Lower lobe of right lung (tissue), 2 donors: ENCODE measurements at regions not wholly inside any gene's neighbourhood (a gene's known extent, or its start where the extent isn't known, plus 50 kb on each side); places are given as distances from the start of the nearest gene placed in this dataset.
"Not testable (repeated sequence)": the region's sequence is repeated elsewhere in the genome, so short reads cannot be mapped to it uniquely, and the experiment has no call there.

ENCODE experiments used
- ATAC-seq, 2 donors: fragments of 200-7000 bp; cut with Tn5 transposase; one replicate each; pipeline ENCODE4 v1.9.1; 2020 to 2022; ENCODE audit warnings: mild to moderate bottlenecking in 2 of 2, moderate library complexity in 2 of 2
- DNase-seq: peaks from one replicate; pipeline ENCODE4 v3.0.0-alpha.2; 2020
- H3K27ac ChIP-seq: fragments of 200-600 bp; one replicate; pipeline ENCODE4 v1.8.0; 2022
- H3K27me3 ChIP-seq: fragments of 200-600 bp; one replicate; pipeline ENCODE4 v1.8.0; 2022; ENCODE audit warnings: low read depth
- H3K36me3 ChIP-seq: fragments of 200-600 bp; one replicate; pipeline ENCODE4 v1.8.0; 2022; ENCODE audit warnings: mild to moderate bottlenecking
- H3K4me1 ChIP-seq: fragments of 200-600 bp; one replicate; pipeline ENCODE4 v1.8.0; 2022
- H3K4me3 ChIP-seq: fragments of 200-600 bp; one replicate; pipeline ENCODE4 v1.8.0; 2022; ENCODE audit warnings: mild to moderate bottlenecking
- H3K9me3 ChIP-seq: fragments of 200-600 bp; one replicate; pipeline ENCODE4 v1.8.0; 2022
- CTCF ChIP-seq: fragments of 200-600 bp; IDR thresholded peaks from one replicate; pipeline ENCODE4 v1.8.0; 2022; ENCODE audit warnings: antibody characterized with exemption, mild to moderate bottlenecking
- intact Hi-C: fragments of 100-400 bp; cut with DNase I; formaldehyde crosslinking; loops from one replicate; pipeline ENCODE4 v1.11.0; 2022
- donor health status: DM: no; HTN: yes; CAD: no; lungs with severe emphysema.

- Histone ChIP-seq H3K4me1 (no peaks in the 10 kb centered on the region), H3K36me3 (peaks cover 78% of the 10 kb centered on the region), H3K27ac (no peak overlapping the region), H3K27me3 (no peaks in the 10 kb centered on the region), H3K4me3 (no peak overlapping the region), H3K9me3 (no peaks in the 10 kb centered on the region)
- DNase-seq (no peak), ATAC-seq (no peak)
- intact Hi-C loops, result no loop called here
- no peak for TF ChIP-seq CTCF
Measured at GRCh38 chr7:35900651-35901050, 99.8 kb downstream of the SEPTIN7 start.

- H3K36me3 ChIP-seq, result peaks cover 48% of the 10 kb centered on the region
- TF ChIP-seq CTCF, result no peak
- no peaks in the 10 kb centered on the region for H3K27me3 ChIP-seq
- ATAC-seq (no peak), DNase-seq (no peak)
- H3K4me3 ChIP-seq, result no peak overlapping the region
- no peaks in the 10 kb centered on the region for H3K9me3 ChIP-seq
- H3K27ac ChIP-seq, result no peak overlapping the region
- intact Hi-C loops, result loop anchor here (5.0 kb wide), 1 partner anchor 193 kb away; no protein-coding TSS in a partner anchor
- H3K4me1 ChIP-seq, result no peaks in the 10 kb centered on the region
Measured at GRCh38 chr7:35905555-35905954, 104.7 kb downstream of the SEPTIN7 start.

- DNase-seq (no peak), ATAC-seq (peak; percentile 93)
- Histone ChIP-seq H3K9me3 (no peaks in the 10 kb centered on the region), H3K27me3 (no peaks in the 10 kb centered on the region), H3K4me1 (no peaks in the 10 kb centered on the region), H3K27ac (no peak overlapping the region), H3K36me3 (peaks cover 42% of the 10 kb centered on the region), H3K4me3 (no peak overlapping the region)
- peak; percentile 89 for TF ChIP-seq CTCF
- intact Hi-C loops, result loop anchor here (5.0 kb wide), 1 partner anchor 194 kb away; no protein-coding TSS in a partner anchor
Measured at GRCh38 chr7:35906191-35906908, 105.5 kb downstream of the SEPTIN7 start.

- H3K9me3 ChIP-seq, result no peaks in the 10 kb centered on the region
- H3K27ac ChIP-seq, result no peak overlapping the region
- intact Hi-C loops, result loop anchor here (5.0 kb wide), 1 partner anchor 196 kb away; no protein-coding TSS in a partner anchor
- H3K27me3 ChIP-seq, result no peaks in the 10 kb centered on the region
- H3K4me1 ChIP-seq, result no peaks in the 10 kb centered on the region
- ATAC-seq (no peak), DNase-seq (no peak)
- no peak for TF ChIP-seq CTCF
- no peak overlapping the region for H3K4me3 ChIP-seq
- peaks cover 24% of the 10 kb centered on the region for H3K36me3 ChIP-seq
Measured at GRCh38 chr7:35908331-35909216, 107.7 kb downstream of the SEPTIN7 start.

GRCh38 chr7:35909870-35910357, 109.1 kb downstream of the SEPTIN7 start:
- DNase-seq (no peak), ATAC-seq (no peak)
- Histone ChIP-seq H3K4me3 (no peak overlapping the region), H3K36me3 (peaks cover 10% of the 10 kb centered on the region), H3K4me1 (no peaks in the 10 kb centered on the region), H3K9me3 (no peaks in the 10 kb centered on the region), H3K27ac (no peak overlapping the region), H3K27me3 (no peaks in the 10 kb centered on the region)
- intact Hi-C loops, result loop anchor here (5.0 to 10.0 kb wide), 2 partner anchors 65 to 198 kb away; no protein-coding TSS in a partner anchor
- no peak for TF ChIP-seq CTCF

- H3K4me3 ChIP-seq, DNase-seq: not testable (repeated sequence)
- intact Hi-C loops, result loop anchor here (10.0 kb wide), 1 partner anchor 64 kb away; no protein-coding TSS in a partner anchor
Measured at GRCh38 chr7:35910621-35911020, 109.8 kb downstream of the SEPTIN7 start.

GRCh38 chr7:35913350-35913749, 112.5 kb downstream of the SEPTIN7 start:
- not testable (repeated sequence) for DNase-seq, H3K9me3 ChIP-seq, H3K4me1 ChIP-seq, ATAC-seq, H3K4me3 ChIP-seq, H3K27ac ChIP-seq, H3K27me3 ChIP-seq, H3K36me3 ChIP-seq
- intact Hi-C loops, result loop anchor here (10.0 kb wide), 1 partner anchor 61 kb away; no protein-coding TSS in a partner anchor

More at GRCh38 chr7:35910621-35911020, 109.8 kb downstream of the SEPTIN7 start:
- H3K36me3 ChIP-seq, H3K27me3 ChIP-seq, H3K4me1 ChIP-seq, H3K27ac ChIP-seq, H3K9me3 ChIP-seq, ATAC-seq: not testable (repeated sequence)

- DNase-seq, result not testable (repeated sequence)
Measured at GRCh38 chr7:35914214-35914613, 113.4 kb downstream of the SEPTIN7 start.

More at GRCh38 chr7:35914214-35914613, 113.4 kb downstream of the SEPTIN7 start:
- H3K27me3 ChIP-seq, ATAC-seq, H3K9me3 ChIP-seq, H3K4me1 ChIP-seq, H3K4me3 ChIP-seq, H3K36me3 ChIP-seq, H3K27ac ChIP-seq: not testable (repeated sequence)
- intact Hi-C loops, result loop anchor here (10.0 kb wide), 1 partner anchor 61 kb away; no protein-coding TSS in a partner anchor
